CD8-positive, alpha-beta memory T cell (primary cell): ENCODE measurements at regions not wholly inside any gene's neighbourhood (a gene's known extent, or its start where the extent isn't known, plus 50 kb on each side); places are given as distances from the start of the nearest gene placed in this dataset.
"Not testable (repeated sequence)": the region's sequence is repeated elsewhere in the genome, so short reads cannot be mapped to it uniquely, and the experiment has no call there.

Experiments used
- CTCF ChIA-PET: fragments of 350-600 bp; sonication (Branson Sonifier 250); formaldehyde crosslinking; loops from one replicate; lab custom pipeline; 2021; ENCODE audit warnings: antibody characterized with exemption; lab: Charles Lee
- POLR2A ChIA-PET: fragments of 350-600 bp; sonication (Branson Sonifier 250); formaldehyde crosslinking; loops from one replicate; lab custom pipeline; 2021; ENCODE audit warnings: antibody characterized with exemption; lab: Charles Lee
- DNase-seq, 5 donors: peaks; one replicate each; pipeline versions ENCODE4 v3.0.0 to v3.0.0-alpha.2; 2020 to 2022; ENCODE audit warnings: mixed read lengths in 1 of 5
- H3K27ac ChIP-seq: one replicate; pipeline ENCODE4 v1.7.0; 2013; ENCODE audit warnings: low read depth, mild to moderate bottlenecking, low read length, moderate library complexity
- H3K27me3 ChIP-seq: 2 replicates; pipeline ENCODE4 v1.7.0; 2013; ENCODE audit warnings: low read length, mild to moderate bottlenecking; ENCODE audit not compliant: insufficient read depth, poor library complexity, severe bottlenecking
- H3K36me3 ChIP-seq: 2 replicates; pipeline ENCODE4 v1.7.0; 2013; ENCODE audit warnings: mild to moderate bottlenecking, low read length, moderate library complexity; ENCODE audit not compliant: insufficient read depth
- H3K4me1 ChIP-seq: 2 replicates; pipeline ENCODE4 v1.7.0; 2013; ENCODE audit warnings: mild to moderate bottlenecking, low read length, moderate library complexity; ENCODE audit not compliant: insufficient read depth
- H3K4me3 ChIP-seq: 2 replicates; pipeline ENCODE4 v1.7.0; 2013; ENCODE audit warnings: mild to moderate bottlenecking, low read length
- H3K9me3 ChIP-seq: 2 replicates; pipeline ENCODE4 v1.7.0; 2013; ENCODE audit warnings: mild to moderate bottlenecking, low read length
- H3K27ac Mint-ChIP-seq, 8 donors: one replicate each; pipeline ENCODE4 v1.8.0; 2020 to 2021; ENCODE audit warnings: mixed read lengths in 8 of 8, mild to moderate bottlenecking in 6 of 8, inconsistent platforms in 3 of 8, moderate library complexity in 3 of 8
- H3K27me3 Mint-ChIP-seq, 2 donors: one replicate each; pipeline ENCODE4 v1.8.0; 2020 to 2021; ENCODE audit warnings: mixed read lengths in 2 of 2, mild to moderate bottlenecking in 1 of 2, moderate library complexity in 1 of 2
- H3K36me3 Mint-ChIP-seq, 3 donors: one replicate each; pipeline ENCODE4 v1.8.0; 2020 to 2021; ENCODE audit warnings: mixed read lengths in 3 of 3, inconsistent platforms in 1 of 3, mild to moderate bottlenecking in 1 of 3
- H3K4me1 Mint-ChIP-seq, 3 donors: one replicate each; pipeline ENCODE4 v1.8.0; 2020 to 2021; ENCODE audit warnings: mixed read lengths in 3 of 3, inconsistent platforms in 1 of 3, mild to moderate bottlenecking in 1 of 3
- H3K4me3 Mint-ChIP-seq, 7 donors: one replicate each; pipeline ENCODE4 v1.8.0; 2020 to 2021; ENCODE audit warnings: mixed read lengths in 7 of 7, mild to moderate bottlenecking in 6 of 7, moderate library complexity in 4 of 7, inconsistent platforms in 2 of 7
- H3K9me3 Mint-ChIP-seq, 5 donors: one replicate each; pipeline ENCODE4 v1.8.0; 2020 to 2022; ENCODE audit warnings: mixed read lengths in 5 of 5, mild to moderate bottlenecking in 3 of 5, moderate library complexity in 2 of 5, inconsistent platforms in 1 of 5

DNA sequence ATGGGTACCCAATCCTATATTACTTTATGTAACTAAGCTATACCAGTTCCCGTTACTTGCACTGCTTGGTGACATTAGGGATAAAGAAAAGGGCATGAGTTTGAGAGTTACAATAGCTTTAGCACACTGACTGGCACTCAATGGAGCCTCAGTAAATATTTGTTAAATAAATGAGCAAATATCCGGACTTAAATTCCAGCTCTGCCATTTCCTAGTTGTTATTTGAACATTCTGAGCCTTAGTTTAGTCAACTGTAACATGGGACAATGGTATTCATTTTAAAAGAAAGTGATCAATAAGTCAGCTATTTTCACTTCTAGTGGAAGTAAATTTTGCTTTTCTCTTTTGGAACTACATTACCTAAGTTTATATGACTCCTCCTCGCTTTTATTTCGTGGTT lies 198.7 kb downstream of the ZC3H11B start:
- Histone ChIP-seq H3K4me3 (no peak overlapping the region), H3K27ac (no peak overlapping the region), H3K27me3 (no peaks in the 10 kb centered on the region), H3K4me1 (no peaks in the 10 kb centered on the region), H3K9me3 (no peaks in the 10 kb centered on the region), H3K36me3 (no peaks in the 10 kb centered on the region)
- POLR2A ChIA-PET, result no interaction called here
- CTCF ChIA-PET, result no interaction called here
- H3K9me3 Mint-ChIP-seq, result peaks cover 0 to 2% (median 0%) of the 10 kb centered on the region in 5 donors
- H3K4me3 Mint-ChIP-seq, result no peak overlapping the region
- no peaks in the 10 kb centered on the region for H3K36me3 Mint-ChIP-seq
- H3K4me1 Mint-ChIP-seq, result no peaks in the 10 kb centered on the region
- no peak for DNase-seq
- no peak overlapping the region for H3K27ac Mint-ChIP-seq
- H3K27me3 Mint-ChIP-seq, result no peaks in the 10 kb centered on the region

DNA sequence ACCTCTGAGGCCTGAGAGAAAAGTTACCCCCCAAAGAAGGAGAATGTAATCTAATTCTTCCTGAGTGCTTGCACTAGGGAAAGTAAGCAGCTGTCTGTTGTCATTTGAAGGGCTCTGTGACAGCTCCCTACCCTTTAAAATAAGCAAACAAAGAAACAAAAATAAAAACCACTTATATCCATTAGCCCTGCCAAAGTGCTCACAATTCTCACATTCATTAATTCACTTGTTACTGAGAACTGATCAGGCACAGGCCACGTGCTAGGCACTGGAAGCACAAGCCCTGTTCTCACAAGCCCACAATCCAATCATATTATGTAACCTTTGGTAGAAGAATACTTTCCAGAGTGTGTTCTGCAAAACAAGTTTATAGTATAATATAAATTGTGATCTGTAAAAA lies 199.4 kb downstream of the ZC3H11B start:
- ChIA-PET POLR2A (no interaction called here), CTCF (no interaction called here)
- no peak for DNase-seq
- H3K27me3 ChIP-seq, result no peaks in the 10 kb centered on the region
- no peak overlapping the region for H3K27ac Mint-ChIP-seq
- no peaks in the 10 kb centered on the region for H3K36me3 Mint-ChIP-seq
- no peak overlapping the region for H3K4me3 ChIP-seq
- no peak overlapping the region for H3K27ac ChIP-seq
- no peaks in the 10 kb centered on the region for H3K27me3 Mint-ChIP-seq
- no peaks in the 10 kb centered on the region for H3K9me3 ChIP-seq
- H3K4me1 Mint-ChIP-seq, result no peaks in the 10 kb centered on the region
- H3K36me3 ChIP-seq, result no peaks in the 10 kb centered on the region
- H3K9me3 Mint-ChIP-seq, result peaks cover 0 to 2% (median 0%) of the 10 kb centered on the region in 5 donors
- H3K4me3 Mint-ChIP-seq, result no peak overlapping the region
- H3K4me1 ChIP-seq, result no peaks in the 10 kb centered on the region

DNA sequence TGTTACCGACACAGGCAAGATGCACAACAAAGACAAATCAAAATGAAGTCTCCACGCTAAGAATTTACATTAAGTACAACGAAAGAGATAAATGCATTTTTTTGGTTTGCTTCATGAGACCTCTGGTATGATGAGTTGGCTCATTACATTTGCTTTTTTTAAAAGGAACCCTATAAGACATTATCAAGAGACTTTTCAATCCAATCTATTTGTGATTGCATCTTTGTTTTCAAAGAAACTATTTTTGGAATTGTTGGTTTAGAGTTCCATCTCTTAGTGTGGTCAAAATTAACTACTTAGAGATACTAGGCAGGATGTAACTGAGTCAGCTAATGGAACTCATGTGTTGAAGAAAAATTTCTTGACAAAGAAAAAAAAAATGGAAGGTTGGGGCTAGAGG lies 200.1 kb downstream of the ZC3H11B start:
- ChIA-PET POLR2A (no interaction called here), CTCF (no interaction called here)
- no peaks in the 10 kb centered on the region for H3K27me3 ChIP-seq
- no peaks in the 10 kb centered on the region for H3K9me3 ChIP-seq
- no peak overlapping the region for H3K27ac Mint-ChIP-seq
- no peaks in the 10 kb centered on the region for H3K4me1 Mint-ChIP-seq
- no peak for DNase-seq
- H3K27me3 Mint-ChIP-seq, result no peaks in the 10 kb centered on the region
- H3K27ac ChIP-seq, result no peak overlapping the region
- H3K36me3 Mint-ChIP-seq, result no peaks in the 10 kb centered on the region
- H3K4me3 ChIP-seq, result no peak overlapping the region
- H3K4me1 ChIP-seq, result no peaks in the 10 kb centered on the region
- H3K36me3 ChIP-seq, result no peaks in the 10 kb centered on the region
- peaks cover 0 to 2% (median 0%) of the 10 kb centered on the region in 5 donors for H3K9me3 Mint-ChIP-seq
- no peak overlapping the region for H3K4me3 Mint-ChIP-seq

DNA sequence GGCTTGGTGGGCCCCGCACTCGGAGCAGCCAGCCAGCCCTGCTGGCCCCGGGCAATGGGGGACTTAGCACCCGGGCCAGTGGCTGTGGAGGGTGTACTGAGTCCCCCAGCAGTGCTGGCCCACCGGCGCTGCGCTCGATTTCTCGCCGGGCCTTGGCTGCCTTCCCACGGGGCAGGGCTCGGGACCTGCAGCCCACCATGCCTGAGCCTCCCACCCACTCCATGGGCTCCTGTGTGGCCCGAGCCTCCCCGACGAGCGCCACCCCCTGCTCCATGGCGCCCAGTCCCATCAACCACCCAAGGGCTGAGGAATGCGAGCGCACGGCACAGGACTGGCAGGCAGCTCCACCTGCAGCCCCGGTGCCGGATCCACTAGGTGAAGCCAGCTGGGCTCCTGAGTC lies 202.2 kb downstream of the ZC3H11B start:
- H3K27me3 Mint-ChIP-seq, H3K4me1 ChIP-seq, H3K4me1 Mint-ChIP-seq, H3K27ac ChIP-seq, H3K36me3 Mint-ChIP-seq, H3K9me3 Mint-ChIP-seq, H3K9me3 ChIP-seq, POLR2A ChIA-PET, DNase-seq, H3K36me3 ChIP-seq, H3K27me3 ChIP-seq, H3K4me3 Mint-ChIP-seq, H3K4me3 ChIP-seq, CTCF ChIA-PET, H3K27ac Mint-ChIP-seq: not testable (repeated sequence)

DNA sequence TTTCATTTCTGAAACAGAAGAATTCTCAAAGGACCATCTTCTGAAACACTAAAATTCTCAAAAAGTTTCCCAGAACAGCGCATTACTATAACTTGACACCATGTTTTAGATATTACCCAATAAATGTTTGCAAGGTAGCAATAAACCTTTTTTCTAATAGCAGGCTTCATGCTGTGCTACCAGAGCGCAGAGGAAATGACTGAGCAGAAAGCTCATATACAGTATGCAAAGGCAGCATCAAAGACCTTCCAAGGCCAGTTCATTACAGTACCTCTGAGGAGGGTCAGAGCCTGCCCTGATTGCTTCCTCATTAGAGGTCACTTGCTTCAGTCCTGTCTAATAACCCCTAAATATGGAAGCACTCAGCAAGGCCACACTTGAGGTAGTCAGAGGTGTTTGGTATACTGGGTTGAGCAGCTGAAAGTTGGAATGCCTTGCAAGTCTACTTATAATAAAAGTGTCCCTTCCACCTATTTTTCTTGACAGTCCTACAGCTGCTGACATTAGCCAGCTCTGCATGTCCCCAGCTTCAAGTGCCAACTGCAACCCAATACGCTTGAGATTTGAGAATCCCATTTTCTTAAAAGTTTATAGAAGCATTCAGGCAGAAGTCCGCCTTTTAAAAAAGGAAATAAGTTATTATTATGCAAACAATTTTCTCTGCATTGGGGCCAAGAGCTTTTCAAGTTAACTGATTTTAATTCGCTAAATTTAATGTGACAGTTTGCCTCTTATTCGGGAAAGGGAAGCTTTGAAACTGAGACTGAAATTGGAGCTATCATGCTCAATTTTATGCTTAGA lies 207.2 kb downstream of the ZC3H11B start:
- DNase-seq, result no peak
- Histone ChIP-seq H3K9me3 (no peaks in the 10 kb centered on the region), H3K27me3 (no peaks in the 10 kb centered on the region), H3K27ac (no peak overlapping the region), H3K36me3 (no peaks in the 10 kb centered on the region), H3K4me3 (no peak overlapping the region), H3K4me1 (no peaks in the 10 kb centered on the region)
- H3K27ac Mint-ChIP-seq, result no peak overlapping the region
- CTCF ChIA-PET, result no interaction called here
- no peak overlapping the region for H3K4me3 Mint-ChIP-seq
- H3K36me3 Mint-ChIP-seq, result no peaks in the 10 kb centered on the region
- peaks cover 2 to 8% of the 10 kb centered on the region in 2 donors for H3K27me3 Mint-ChIP-seq
- no peaks in the 10 kb centered on the region for H3K4me1 Mint-ChIP-seq
- POLR2A ChIA-PET, result no interaction called here
- H3K9me3 Mint-ChIP-seq, result peaks cover 0 to 2% (median 0%) of the 10 kb centered on the region in 5 donors

DNA sequence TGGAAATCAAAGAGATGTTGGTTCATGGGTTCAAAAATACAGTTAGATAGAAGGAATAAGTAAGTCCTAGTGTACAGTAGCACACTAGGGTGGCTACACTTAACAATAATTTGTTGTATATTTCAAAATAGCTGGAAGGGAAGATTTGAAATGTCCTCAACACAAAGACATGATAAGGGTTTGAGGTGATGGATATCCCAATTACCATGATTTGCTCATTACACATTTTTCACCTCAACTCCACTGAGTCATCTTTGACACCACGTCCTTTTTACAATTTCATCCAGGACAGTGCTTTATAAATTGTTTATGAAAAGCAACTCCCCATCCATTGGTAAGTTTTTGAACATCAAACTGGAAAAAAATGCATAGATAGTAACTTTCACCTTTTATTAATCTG lies 208.3 kb downstream of the ZC3H11B start:
- H3K9me3 Mint-ChIP-seq, result peaks cover 0 to 2% (median 0%) of the 10 kb centered on the region in 5 donors

DNA sequence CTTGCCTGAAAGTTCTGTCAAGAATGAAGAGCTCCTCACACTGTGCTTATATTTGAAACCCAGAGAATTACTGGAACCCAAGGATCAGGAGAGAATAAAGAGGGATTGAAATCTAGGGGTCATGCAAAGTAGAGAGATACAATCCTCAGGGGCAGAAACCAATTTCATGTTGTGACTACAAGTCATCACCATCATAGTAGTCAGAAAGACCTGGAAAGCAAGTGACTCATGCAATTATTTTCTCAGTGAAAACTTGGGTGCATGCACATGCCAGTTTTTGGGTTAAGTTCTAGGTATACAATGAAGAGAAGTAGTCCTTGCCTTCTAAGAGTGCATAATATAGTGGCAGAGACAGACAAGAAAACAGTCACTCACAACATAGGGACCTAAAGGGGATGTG lies 210.0 kb downstream of the ZC3H11B start:
- Histone ChIP-seq H3K4me1 (no peaks in the 10 kb centered on the region), H3K27ac (no peak overlapping the region), H3K27me3 (no peaks in the 10 kb centered on the region), H3K9me3 (no peaks in the 10 kb centered on the region), H3K36me3 (no peaks in the 10 kb centered on the region), H3K4me3 (no peak overlapping the region)
- Mint-ChIP-seq H3K27me3 (peaks cover 4 to 12% of the 10 kb centered on the region in 2 donors), H3K4me1 (no peaks in the 10 kb centered on the region), H3K4me3 (no peak overlapping the region), H3K36me3 (no peaks in the 10 kb centered on the region), H3K27ac (no peak overlapping the region), H3K9me3 (peaks cover 0 to 8% (median 2%) of the 10 kb centered on the region in 5 donors)
- ChIA-PET POLR2A (no interaction called here), CTCF (no interaction called here)
- no peak for DNase-seq

More for the DNA sequence above, 208.3 kb downstream of the ZC3H11B start:
- POLR2A ChIA-PET, result no interaction called here
- Mint-ChIP-seq H3K27ac (no peak overlapping the region), H3K36me3 (no peaks in the 10 kb centered on the region), H3K27me3 (peaks cover 2 to 12% of the 10 kb centered on the region in 2 donors), H3K4me3 (no peak overlapping the region), H3K4me1 (no peaks in the 10 kb centered on the region)
- Histone ChIP-seq H3K4me1 (no peaks in the 10 kb centered on the region), H3K4me3 (no peak overlapping the region), H3K27me3 (no peaks in the 10 kb centered on the region), H3K36me3 (no peaks in the 10 kb centered on the region), H3K9me3 (no peaks in the 10 kb centered on the region), H3K27ac (no peak overlapping the region)
- CTCF ChIA-PET, result no interaction called here
- no peak for DNase-seq

DNA sequence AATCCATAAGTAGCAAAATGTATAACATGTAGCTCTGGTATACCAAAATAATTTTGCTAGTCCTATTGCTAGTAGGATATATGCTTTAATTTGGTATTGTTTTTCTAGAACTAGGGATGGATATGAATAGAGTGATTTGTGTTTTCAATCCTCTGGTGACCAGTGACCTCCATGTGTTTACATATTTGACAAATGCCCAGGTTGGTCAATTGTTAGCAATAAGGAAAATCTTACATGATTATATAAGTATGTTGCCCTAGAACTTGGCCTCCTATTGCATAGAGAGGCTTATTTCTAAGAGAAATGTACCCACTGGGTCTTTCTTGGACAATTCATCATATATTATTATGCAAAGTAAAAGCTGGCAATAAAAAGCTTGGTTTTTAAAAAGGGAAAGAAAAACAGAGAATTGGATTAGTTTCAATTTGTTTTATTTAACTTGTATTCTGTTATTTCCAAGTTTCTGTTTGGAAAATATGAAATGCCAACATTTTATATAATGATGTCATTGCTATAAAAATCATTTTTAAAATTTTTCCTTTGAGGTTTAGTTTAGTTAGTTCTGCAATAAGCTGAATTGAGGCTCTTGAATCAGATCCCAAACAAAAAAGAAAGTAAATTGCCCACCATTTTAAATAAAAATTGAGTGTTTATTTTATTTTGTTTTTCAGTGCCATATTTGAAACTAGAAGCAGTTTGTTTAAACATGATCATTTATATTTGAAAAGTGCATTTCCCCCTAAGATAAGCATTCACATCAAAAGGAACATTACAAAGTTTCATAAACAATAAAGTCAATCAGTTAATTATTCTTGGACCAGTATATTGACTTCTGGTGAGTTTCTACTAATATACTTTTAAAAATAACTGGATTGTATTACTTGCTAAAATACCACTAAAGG lies 210.9 kb downstream of the ZC3H11B start:
- Mint-ChIP-seq H3K27me3 (peaks cover 4 to 12% of the 10 kb centered on the region in 2 donors), H3K27ac (no peak overlapping the region), H3K4me1 (no peaks in the 10 kb centered on the region), H3K4me3 (no peak overlapping the region), H3K36me3 (peaks cover 0 to 2% (median 0%) of the 10 kb centered on the region in 3 donors), H3K9me3 (peaks cover 1 to 16% (median 11%) of the 10 kb centered on the region in 5 donors)
- no peak for DNase-seq
- Histone ChIP-seq H3K27me3 (no peaks in the 10 kb centered on the region), H3K9me3 (no peaks in the 10 kb centered on the region), H3K27ac (no peak overlapping the region), H3K36me3 (no peaks in the 10 kb centered on the region), H3K4me3 (no peak overlapping the region), H3K4me1 (no peaks in the 10 kb centered on the region)
- ChIA-PET CTCF (no interaction called here), POLR2A (no interaction called here)
